A549 (cell line): ENCODE measurements at regions not wholly inside any gene's neighbourhood (a gene's known extent, or its start where the extent isn't known, plus 50 kb on each side); places are given as distances from the start of the nearest gene placed in this dataset.

ENCODE experiments used
- BHLHE40 ChIP-seq: IDR thresholded peaks from 2 replicates; pipeline ENCODE4 v1.6.1; 2012; ENCODE audit warnings: low read depth, low read length, inconsistent platforms
- EP300 ChIP-seq, 2 experiments: fragments of >200 bp; sonication (Bioruptor Twin); formaldehyde crosslinking; IDR thresholded peaks; 2 replicates in 1 of 2; 3 replicates in 1 of 2; pipeline ENCODE4 v1.6.1; 2016 to 2017
- HDAC2 ChIP-seq: fragments of 200-600 bp; sonication (generic); IDR thresholded peaks from 2 replicates; pipeline ENCODE4 v1.6.1; 2016
- PHF8 ChIP-seq: fragments of 200-600 bp; sonication (generic); IDR thresholded peaks from 2 replicates; pipeline ENCODE4 v1.6.1; 2016; ENCODE audit warnings: low read depth, mild to moderate bottlenecking, antibody characterized with exemption, moderate library complexity, borderline replicate concordance
- POLR2A ChIP-seq: IDR thresholded peaks from 2 replicates; pipeline ENCODE4 v1.6.1; 2012; ENCODE audit warnings: mild to moderate bottlenecking, low read length
- RAD21 ChIP-seq, 2 experiments: fragments of >200 bp in 1 of 2; sonication (Bioruptor Twin) in 1 of 2; formaldehyde crosslinking in 1 of 2; IDR thresholded peaks in 1 of 2; conservative IDR thresholded peaks in 1 of 2; 2 replicates in 1 of 2; 3 replicates in 1 of 2; pipeline ENCODE4 v1.6.1; 2012 to 2018; ENCODE audit warnings: inconsistent platforms in 1 of 2
- SMC3 ChIP-seq: fragments of >200 bp; sonication (Bioruptor Twin); formaldehyde crosslinking; IDR thresholded peaks from 3 replicates; pipeline ENCODE4 v1.6.1; 2018; ENCODE audit warnings: inconsistent platforms
- ZFP36 ChIP-seq: fragments of 450-650 bp; IDR thresholded peaks from 2 replicates; pipeline ENCODE4 v1.6.1; 2014; ENCODE audit warnings: borderline replicate concordance; ENCODE audit not compliant: partially characterized antibody
- TF ChIP-seq, protein P1 (sequence below): fragments of >200 bp; sonication (Bioruptor Twin); formaldehyde crosslinking; IDR thresholded peaks from 3 replicates; pipeline ENCODE4 v1.5.1; 2016
- TF ChIP-seq, protein P2 (sequence below): fragments of 200-600 bp; sonication (generic); IDR thresholded peaks from 2 replicates; pipeline ENCODE4 v1.6.1; 2016; ENCODE audit warnings: antibody characterized with exemption, mild to moderate bottlenecking, moderate library complexity
- TF ChIP-seq, protein P3 (sequence below): fragments of 150-350 bp; IDR thresholded peaks from 2 replicates; pipeline ENCODE4 v1.6.1; 2014; ENCODE audit warnings: low read depth, mild to moderate bottlenecking, low read length

DNA sequence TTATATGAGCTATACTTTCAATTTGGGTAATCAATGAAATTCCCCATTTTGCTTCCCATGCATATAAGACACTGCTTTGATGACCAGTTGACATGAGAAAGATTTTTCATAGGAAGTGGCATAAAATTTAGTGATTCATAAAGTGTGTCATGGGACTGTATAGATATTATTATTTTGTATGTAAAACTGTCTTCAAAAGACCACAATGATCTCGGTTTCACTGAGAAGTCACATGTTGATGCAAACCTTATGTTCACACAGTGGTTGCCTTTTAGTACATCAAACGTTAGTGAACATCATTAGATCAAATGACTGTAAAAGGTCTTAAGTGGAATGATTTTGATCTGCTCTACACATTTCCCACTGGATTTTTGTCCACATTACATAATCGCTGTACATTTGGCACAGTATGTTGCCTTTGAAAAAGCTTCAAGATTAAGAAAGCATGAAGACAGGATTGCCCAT, 349.2 kb upstream of the MEF2C start:
- TF ChIP-seq POLR2A (no peak), RAD21 (conservative IDR thresholded peaks at IDR 0.05 in 1 of 2, IDR thresholded peaks at IDR 0.05 in 1 of 2) (no peak), EP300 (IDR thresholded peaks at IDR 0.05) (no peak), ZFP36 (no peak), PHF8 (no peak), HDAC2 (no peak), BHLHE40 (no peak), SMC3 (no peak)
- TF ChIP-seq, protein P1, sequence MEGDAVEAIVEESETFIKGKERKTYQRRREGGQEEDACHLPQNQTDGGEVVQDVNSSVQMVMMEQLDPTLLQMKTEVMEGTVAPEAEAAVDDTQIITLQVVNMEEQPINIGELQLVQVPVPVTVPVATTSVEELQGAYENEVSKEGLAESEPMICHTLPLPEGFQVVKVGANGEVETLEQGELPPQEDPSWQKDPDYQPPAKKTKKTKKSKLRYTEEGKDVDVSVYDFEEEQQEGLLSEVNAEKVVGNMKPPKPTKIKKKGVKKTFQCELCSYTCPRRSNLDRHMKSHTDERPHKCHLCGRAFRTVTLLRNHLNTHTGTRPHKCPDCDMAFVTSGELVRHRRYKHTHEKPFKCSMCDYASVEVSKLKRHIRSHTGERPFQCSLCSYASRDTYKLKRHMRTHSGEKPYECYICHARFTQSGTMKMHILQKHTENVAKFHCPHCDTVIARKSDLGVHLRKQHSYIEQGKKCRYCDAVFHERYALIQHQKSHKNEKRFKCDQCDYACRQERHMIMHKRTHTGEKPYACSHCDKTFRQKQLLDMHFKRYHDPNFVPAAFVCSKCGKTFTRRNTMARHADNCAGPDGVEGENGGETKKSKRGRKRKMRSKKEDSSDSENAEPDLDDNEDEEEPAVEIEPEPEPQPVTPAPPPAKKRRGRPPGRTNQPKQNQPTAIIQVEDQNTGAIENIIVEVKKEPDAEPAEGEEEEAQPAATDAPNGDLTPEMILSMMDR = no peak
- TF ChIP-seq, protein P2, sequence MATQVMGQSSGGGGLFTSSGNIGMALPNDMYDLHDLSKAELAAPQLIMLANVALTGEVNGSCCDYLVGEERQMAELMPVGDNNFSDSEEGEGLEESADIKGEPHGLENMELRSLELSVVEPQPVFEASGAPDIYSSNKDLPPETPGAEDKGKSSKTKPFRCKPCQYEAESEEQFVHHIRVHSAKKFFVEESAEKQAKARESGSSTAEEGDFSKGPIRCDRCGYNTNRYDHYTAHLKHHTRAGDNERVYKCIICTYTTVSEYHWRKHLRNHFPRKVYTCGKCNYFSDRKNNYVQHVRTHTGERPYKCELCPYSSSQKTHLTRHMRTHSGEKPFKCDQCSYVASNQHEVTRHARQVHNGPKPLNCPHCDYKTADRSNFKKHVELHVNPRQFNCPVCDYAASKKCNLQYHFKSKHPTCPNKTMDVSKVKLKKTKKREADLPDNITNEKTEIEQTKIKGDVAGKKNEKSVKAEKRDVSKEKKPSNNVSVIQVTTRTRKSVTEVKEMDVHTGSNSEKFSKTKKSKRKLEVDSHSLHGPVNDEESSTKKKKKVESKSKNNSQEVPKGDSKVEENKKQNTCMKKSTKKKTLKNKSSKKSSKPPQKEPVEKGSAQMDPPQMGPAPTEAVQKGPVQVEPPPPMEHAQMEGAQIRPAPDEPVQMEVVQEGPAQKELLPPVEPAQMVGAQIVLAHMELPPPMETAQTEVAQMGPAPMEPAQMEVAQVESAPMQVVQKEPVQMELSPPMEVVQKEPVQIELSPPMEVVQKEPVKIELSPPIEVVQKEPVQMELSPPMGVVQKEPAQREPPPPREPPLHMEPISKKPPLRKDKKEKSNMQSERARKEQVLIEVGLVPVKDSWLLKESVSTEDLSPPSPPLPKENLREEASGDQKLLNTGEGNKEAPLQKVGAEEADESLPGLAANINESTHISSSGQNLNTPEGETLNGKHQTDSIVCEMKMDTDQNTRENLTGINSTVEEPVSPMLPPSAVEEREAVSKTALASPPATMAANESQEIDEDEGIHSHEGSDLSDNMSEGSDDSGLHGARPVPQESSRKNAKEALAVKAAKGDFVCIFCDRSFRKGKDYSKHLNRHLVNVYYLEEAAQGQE = no peak
- TF ChIP-seq, protein P3, sequence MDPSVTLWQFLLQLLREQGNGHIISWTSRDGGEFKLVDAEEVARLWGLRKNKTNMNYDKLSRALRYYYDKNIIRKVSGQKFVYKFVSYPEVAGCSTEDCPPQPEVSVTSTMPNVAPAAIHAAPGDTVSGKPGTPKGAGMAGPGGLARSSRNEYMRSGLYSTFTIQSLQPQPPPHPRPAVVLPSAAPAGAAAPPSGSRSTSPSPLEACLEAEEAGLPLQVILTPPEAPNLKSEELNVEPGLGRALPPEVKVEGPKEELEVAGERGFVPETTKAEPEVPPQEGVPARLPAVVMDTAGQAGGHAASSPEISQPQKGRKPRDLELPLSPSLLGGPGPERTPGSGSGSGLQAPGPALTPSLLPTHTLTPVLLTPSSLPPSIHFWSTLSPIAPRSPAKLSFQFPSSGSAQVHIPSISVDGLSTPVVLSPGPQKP = no peak
